ENCODE measurements at regions not wholly inside any gene's neighbourhood (a gene's known extent, or its start where the extent isn't known, plus 50 kb on each side); places are given as distances from the start of the nearest gene placed in this dataset.

GRCh38 chr1:81313289-81313688 lies 487.4 kb upstream of the ADGRL2 start:
- TF ChIP-seq CTCF (IDR thresholded peaks at IDR 0.05; ENCODE audit: insufficient read depth, low read length): no peak
- TF ChIP-seq POLR2AphosphoS5 (IDR thresholded peaks at IDR 0.05; ENCODE audit: low read depth): no peak
- TF ChIP-seq SPI1 (IDR thresholded peaks at IDR 0.05; ENCODE audit: borderline replicate concordance, low read depth): no peak
- no peak for TF ChIP-seq GABPA (IDR thresholded peaks at IDR 0.05; ENCODE audit: low read depth)
- no peak for TF ChIP-seq REST (IDR thresholded peaks at IDR 0.05; ENCODE audit: insufficient replicate concordance, low read depth)
